ENCODE measurements at regions not wholly inside any gene's neighbourhood (a gene's known extent, or its start where the extent isn't known, plus 50 kb on each side); places are given as distances from the start of the nearest gene placed in this dataset.

DNA sequence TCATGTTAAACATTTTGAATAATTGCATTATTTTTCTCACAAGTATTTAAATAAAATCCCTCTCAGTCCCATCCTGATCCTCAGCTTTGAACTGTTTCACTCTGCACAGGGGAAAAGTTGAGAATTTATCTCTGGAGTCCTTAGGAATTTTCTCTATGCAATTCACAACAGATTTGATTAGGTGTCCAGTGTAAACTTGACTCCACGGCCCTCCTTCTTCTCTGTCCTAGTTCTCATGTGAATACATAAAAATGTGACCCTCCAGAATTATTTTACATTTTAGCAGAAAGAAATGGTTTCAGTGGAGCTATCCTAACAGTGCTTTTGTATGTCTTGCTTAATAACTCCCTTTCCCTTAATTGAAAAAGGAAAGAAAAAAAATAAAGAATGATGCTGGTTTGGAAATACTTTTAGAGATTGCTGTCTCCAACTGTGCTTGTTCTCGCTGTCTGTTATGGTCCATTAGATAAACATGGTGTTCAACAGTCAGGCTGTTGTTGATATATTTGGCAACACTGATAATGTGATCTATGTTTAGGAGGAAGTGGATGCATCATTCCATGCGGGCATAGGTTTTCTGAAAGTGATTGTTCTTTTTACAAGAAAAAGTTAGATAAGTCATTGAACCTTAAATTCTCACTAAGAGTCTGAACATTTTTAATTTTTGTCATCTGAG is 599.4 kb upstream of the CITED2 start:
- TF ChIP-seq, protein P1, sequence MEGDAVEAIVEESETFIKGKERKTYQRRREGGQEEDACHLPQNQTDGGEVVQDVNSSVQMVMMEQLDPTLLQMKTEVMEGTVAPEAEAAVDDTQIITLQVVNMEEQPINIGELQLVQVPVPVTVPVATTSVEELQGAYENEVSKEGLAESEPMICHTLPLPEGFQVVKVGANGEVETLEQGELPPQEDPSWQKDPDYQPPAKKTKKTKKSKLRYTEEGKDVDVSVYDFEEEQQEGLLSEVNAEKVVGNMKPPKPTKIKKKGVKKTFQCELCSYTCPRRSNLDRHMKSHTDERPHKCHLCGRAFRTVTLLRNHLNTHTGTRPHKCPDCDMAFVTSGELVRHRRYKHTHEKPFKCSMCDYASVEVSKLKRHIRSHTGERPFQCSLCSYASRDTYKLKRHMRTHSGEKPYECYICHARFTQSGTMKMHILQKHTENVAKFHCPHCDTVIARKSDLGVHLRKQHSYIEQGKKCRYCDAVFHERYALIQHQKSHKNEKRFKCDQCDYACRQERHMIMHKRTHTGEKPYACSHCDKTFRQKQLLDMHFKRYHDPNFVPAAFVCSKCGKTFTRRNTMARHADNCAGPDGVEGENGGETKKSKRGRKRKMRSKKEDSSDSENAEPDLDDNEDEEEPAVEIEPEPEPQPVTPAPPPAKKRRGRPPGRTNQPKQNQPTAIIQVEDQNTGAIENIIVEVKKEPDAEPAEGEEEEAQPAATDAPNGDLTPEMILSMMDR (IDR thresholded peaks at IDR 0.05; ENCODE audit: insufficient read depth, low read depth, low read length, missing control alignments): no peak
- no peak overlapping the region for H3K4me3 ChIP-seq (ENCODE audit: low read length)
- DNase-seq (ENCODE audit: low read depth): peak; percentile 68

DNA sequence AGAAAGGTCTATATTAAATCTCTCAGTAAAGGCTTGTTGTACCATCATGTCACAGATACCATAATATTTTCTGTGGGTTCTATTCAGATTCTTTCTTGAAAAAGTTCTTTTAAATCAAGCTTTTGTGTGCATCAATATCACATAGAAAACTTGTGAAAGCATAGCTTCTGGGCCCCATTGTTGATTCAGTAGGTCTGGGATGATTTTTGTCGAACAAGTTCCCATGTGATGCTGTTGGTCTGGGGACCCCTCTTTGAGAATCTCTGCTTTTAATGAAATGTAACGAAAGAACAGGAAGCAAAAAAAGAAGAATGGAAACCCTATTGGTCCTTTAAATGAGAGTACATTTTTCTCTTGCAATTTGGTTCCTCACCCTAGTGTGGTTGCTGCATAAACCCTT is 597.7 kb upstream of the CITED2 start:
- no peak for DNase-seq (ENCODE audit: low read depth)
- H3K4me3 ChIP-seq (ENCODE audit: low read length): no peak overlapping the region
- TF ChIP-seq, protein P1 (IDR thresholded peaks at IDR 0.05; ENCODE audit: insufficient read depth, low read depth, low read length, missing control alignments): no peak

DNA sequence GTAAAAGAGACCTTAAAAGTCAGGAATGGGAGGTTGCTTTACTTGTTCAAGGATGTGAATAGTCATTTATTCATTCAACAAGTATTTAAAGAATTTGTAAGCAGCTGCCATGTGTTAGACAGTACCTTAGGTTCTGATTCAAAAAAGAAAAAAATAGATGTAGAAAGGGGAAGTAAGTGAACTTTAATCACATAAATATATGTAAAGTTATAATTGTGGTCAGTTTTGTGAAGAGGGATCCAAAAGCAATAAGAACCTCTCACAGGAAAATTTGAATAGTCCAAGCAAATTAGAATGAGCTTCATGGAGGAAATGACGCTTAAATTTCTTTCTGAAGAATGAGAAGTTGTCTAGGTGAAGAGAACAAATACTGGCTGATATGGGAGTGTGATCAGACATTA is 596.1 kb upstream of the CITED2 start:
- DNase-seq (ENCODE audit: low read depth): peak; percentile 21
- H3K4me3 ChIP-seq (ENCODE audit: low read length): no peak overlapping the region
- TF ChIP-seq, protein P1 (IDR thresholded peaks at IDR 0.05; ENCODE audit: insufficient read depth, low read depth, low read length, missing control alignments): no peak

DNA sequence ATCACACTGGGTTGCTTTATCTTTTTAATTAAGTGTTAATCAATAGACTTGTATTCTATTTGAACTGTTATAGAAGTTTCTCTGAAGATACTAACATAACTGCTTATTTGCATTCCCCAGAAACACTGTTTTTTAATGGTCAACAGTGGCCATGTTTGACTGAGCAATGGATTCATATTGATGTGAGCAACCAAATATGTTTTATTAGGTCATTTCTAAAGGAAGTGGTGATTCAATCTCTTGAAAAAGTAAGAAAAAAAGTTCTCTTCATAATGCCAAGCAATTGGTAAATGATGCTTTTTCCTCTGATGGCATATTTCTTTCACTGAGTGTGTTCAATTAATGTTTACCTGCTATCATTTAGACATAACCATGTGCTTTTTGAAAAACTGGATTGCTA is 593.0 kb upstream of the CITED2 start:
- TF ChIP-seq, protein P1 (IDR thresholded peaks at IDR 0.05; ENCODE audit: insufficient read depth, low read depth, low read length, missing control alignments): no peak
- H3K4me3 ChIP-seq (ENCODE audit: low read length): no peak overlapping the region
- peak; percentile 20 for DNase-seq (ENCODE audit: low read depth)

DNA sequence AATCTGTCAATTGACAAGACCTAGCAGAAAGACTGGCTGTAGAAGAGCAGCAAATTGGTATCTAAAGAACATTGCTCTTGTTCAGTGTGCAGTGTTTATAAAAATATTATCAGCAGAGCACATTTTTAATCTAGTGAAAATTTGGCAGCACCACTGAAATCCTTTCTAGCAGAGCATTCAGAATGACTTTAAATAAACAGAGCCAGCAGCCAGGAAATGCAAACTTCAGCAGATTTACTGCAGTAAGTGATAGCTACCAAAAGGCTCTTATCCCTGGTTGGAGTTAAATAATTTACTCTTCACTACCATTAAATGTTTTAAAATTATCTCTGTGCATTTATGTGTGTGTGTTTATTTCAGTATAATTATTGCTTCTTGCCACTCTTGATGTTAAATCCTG is 590.9 kb upstream of the CITED2 start:
- DNase-seq (ENCODE audit: low read depth): no peak
- H3K4me3 ChIP-seq (ENCODE audit: low read length): no peak overlapping the region
- TF ChIP-seq, protein P1 (IDR thresholded peaks at IDR 0.05; ENCODE audit: insufficient read depth, low read depth, low read length, missing control alignments): no peak

DNA sequence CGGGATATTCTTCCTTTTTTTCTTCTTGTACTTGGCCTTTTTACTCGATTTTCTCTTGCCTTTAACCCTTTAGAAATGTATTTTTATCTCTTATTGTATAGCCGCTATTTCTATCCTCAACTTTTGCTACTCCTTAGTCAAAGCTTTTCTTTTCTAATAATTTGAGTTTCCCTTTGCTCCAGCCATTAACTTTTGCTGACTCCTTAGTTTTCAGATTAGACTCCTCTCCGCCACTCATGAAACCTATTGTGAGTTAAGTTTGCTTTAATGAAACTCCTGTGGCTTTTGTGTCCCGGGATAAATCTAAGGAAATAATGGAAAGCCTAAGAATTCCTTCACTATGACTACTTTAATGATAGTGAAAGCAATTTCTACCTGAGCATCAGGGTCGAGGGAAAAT is 590.3 kb upstream of the CITED2 start:
- H3K4me3 ChIP-seq (ENCODE audit: low read length): no peak overlapping the region
- no peak for DNase-seq (ENCODE audit: low read depth)
- TF ChIP-seq, protein P1 (IDR thresholded peaks at IDR 0.05; ENCODE audit: insufficient read depth, low read depth, low read length, missing control alignments): no peak

Data from epithelial cell of esophagus (primary cell).